Fibroblast of mammary gland (primary cell): ENCODE measurements at regions not wholly inside any gene's neighbourhood (a gene's known extent, or its start where the extent isn't known, plus 50 kb on each side); places are given as distances from the start of the nearest gene placed in this dataset.

Source experiments
- DNase-seq: peaks from one replicate; pipeline ENCODE4 v3.0.0-alpha.2; 2010; ENCODE audit warnings: low read depth
- H3K4me3 ChIP-seq: 2 replicates; pipeline ENCODE4 v1.5.1; 2011; ENCODE audit warnings: low read depth, mild to moderate bottlenecking, low read length, moderate library complexity; ENCODE audit not compliant: control insufficient read depth
- TF ChIP-seq, protein P1 (sequence below): conservative IDR thresholded peaks from 2 replicates; pipeline ENCODE4 v1.5.1; 2011; ENCODE audit warnings: low read depth, low read length, inconsistent platforms; ENCODE audit not compliant: control insufficient read depth, insufficient read depth

DNA sequence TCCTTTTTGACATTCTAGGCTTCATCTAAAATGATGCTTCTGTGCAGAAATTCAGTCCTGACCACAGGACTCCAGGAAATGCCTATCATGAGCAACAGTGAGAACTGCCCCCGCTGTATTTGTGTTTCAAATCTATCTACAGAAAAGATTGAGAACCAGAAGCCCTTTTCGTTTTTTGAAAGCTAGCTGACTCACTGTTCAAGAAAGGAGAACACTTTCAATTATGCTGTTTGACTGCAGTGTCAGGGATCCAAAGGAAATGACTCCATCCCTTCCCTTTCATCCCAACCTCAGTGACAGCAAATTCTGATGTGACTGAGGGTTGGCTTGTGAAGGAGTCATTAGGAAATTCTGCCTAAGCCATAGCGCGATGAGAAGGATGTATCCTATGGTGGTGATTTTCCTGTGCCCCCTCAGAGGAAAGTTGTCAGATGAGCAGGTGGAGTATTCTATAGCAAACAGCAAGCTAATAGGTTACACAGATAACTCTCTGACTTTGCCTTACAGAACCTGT lies 622.3 kb downstream of the TMEM114 start:
- TF ChIP-seq, protein P1, sequence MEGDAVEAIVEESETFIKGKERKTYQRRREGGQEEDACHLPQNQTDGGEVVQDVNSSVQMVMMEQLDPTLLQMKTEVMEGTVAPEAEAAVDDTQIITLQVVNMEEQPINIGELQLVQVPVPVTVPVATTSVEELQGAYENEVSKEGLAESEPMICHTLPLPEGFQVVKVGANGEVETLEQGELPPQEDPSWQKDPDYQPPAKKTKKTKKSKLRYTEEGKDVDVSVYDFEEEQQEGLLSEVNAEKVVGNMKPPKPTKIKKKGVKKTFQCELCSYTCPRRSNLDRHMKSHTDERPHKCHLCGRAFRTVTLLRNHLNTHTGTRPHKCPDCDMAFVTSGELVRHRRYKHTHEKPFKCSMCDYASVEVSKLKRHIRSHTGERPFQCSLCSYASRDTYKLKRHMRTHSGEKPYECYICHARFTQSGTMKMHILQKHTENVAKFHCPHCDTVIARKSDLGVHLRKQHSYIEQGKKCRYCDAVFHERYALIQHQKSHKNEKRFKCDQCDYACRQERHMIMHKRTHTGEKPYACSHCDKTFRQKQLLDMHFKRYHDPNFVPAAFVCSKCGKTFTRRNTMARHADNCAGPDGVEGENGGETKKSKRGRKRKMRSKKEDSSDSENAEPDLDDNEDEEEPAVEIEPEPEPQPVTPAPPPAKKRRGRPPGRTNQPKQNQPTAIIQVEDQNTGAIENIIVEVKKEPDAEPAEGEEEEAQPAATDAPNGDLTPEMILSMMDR = no peak
- no peak for DNase-seq
- H3K4me3 ChIP-seq = no peak overlapping the region

DNA sequence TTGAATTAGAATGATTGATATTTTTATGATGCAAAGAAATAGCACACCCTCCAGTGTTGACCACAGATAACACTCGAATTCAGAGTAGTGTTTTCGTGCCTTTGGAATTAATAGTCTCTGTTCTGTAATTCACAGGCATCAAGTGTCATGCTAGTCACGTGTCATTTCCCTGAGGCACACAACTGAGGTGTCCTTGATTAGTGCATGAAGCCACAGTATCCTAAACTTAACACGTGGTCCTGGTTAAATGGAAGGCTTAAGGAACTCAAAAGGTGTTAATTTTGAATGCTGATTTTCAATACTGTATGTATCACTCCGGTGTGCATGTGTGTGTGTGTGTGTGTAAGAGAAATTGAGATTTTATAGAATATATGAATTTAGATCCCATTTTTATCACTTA lies 625.6 kb downstream of the TMEM114 start:
- TF ChIP-seq, protein P1 = no peak
- DNase-seq = no peak
- no peak overlapping the region for H3K4me3 ChIP-seq

DNA sequence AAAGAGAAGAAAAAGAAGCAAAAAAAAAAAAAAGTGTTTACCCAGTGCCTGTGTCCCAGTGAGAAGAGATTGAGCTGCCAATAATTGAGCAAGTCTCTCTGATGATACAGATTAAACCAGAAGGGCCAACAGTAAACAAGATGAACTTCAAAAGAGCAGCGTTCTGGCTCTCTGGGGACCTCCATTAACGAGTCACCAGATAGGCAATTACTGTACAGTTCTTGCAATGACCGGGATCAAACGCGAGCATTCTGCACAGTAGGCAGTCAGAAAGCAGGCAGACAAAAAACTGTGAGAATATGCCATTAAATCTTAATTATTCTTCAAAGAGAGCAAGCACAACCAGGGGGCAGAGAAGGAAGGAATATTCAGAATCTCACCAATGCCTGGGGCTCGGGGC lies 626.1 kb downstream of the TMEM114 start:
- H3K4me3 ChIP-seq = no peak overlapping the region
- TF ChIP-seq, protein P1 = no peak
- no peak for DNase-seq

DNA sequence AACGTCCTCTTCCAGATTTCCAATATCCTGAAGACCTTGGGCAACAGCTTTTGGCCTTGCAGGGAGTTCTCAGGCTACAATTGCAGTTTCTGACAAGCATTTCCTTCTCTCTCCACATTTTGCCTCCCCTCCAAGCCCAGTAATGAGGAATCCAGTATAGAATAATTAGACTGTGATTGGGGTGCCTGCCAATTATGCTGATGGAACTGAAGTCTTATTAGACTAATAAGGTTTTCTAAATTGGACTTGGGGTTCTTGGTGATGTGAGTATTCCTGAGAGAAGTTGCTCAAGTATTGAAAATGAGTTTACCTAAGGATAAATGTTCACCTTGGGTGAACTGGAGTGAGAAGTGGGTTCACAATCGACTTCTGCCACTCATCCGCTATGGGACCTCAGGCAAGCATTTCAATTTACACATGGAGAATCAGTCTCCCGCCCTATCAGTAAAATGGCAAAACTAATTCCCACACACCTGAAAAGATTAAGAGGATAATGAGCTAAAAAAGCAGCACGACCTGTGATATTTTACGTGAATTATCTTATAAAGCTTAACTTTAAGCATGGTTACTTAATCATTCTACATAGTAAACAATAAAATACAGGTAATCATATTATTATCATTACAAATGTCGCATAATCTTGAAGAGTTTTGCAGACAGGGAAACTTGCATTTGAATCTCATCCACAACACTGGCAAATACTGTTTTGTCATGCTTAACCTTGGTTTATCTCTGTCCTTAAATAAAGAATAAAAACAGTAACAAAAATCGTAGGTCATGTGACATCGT lies 628.0 kb downstream of the TMEM114 start:
- no peak overlapping the region for H3K4me3 ChIP-seq
- DNase-seq = no peak
- TF ChIP-seq, protein P1 = no peak

DNA sequence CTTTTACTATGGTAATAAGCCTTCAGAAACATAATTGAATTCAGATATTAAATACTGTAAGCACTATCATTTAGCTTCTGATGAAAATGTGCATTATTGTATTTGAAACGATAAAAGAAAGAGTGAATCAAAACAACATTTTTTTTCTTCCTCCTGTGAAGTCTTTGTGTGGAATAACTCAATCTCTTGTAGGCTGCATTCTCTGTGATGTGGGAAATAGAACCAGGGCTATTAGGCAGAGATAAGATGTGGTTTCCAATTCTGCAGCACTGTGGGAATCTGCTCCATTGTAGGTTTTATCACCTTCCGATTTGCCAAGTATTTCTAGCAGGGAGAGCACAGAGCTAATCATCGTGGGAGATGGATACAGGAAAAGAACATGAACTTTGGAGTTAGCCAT lies 624.5 kb downstream of the RBFOX1 start:
- DNase-seq = no peak
- TF ChIP-seq, protein P1 = no peak
- no peak overlapping the region for H3K4me3 ChIP-seq

DNA sequence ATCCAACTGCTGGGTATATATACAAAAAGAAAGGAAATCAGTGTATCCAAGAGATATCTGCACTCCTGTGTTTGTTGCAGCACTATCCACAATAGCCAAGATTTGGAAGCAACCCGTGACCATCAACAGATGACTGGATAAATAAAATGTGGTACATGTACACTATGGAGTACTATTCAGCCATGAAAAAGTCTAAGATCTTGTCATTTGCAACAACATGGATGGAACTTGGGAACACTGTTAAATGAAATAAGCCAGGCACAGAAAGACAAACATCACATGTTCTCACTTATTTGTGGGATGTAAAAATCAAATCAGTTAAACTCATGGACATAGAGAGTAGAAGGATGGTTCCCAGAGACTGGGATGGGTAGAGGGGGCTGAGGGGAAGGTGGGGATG lies 620.7 kb downstream of the RBFOX1 start:
- TF ChIP-seq, protein P1 = no peak
- DNase-seq = no peak
- no peak overlapping the region for H3K4me3 ChIP-seq
